K562 (cell line): ENCODE measurements at regions not wholly inside any gene's neighbourhood (a gene's known extent, or its start where the extent isn't known, plus 50 kb on each side); places are given as distances from the start of the nearest gene placed in this dataset.

Source experiments
- ASH1L ChIP-seq: fragments of 450-650 bp; IDR thresholded peaks from 2 replicates; pipeline ENCODE4 v1.6.1; 2018; ENCODE audit warnings: borderline replicate concordance, mild to moderate bottlenecking, low read depth; ENCODE audit not compliant: partially characterized antibody
- ATF1 ChIP-seq, 2 experiments: fragments of 450-650 bp in 1 of 2; IDR thresholded peaks; 2 replicates each; pipeline ENCODE4 v1.6.1; 2016; ENCODE audit warnings: missing compliant biosample characterization in 1 of 2, missing genetic modification characterization in 1 of 2
- CBFB ChIP-seq: sonication (generic); formaldehyde crosslinking; IDR thresholded peaks from 2 replicates; pipeline ENCODE4 v1.4.0; 2020; ENCODE audit warnings: mild to moderate bottlenecking, missing genetic modification reagents
- ETV1 ChIP-seq: fragments of 450-650 bp; conservative IDR thresholded peaks from 2 replicates; pipeline ENCODE4 v1.6.1; 2016; ENCODE audit warnings: missing genetic modification characterization, control low read depth, low read depth, missing compliant biosample characterization
- GTF2B ChIP-seq: IDR thresholded peaks from 2 replicates; pipeline ENCODE4 v1.6.1; 2011; ENCODE audit not compliant: insufficient read length; ENCODE audit errors: extremely low read depth
- KDM1A ChIP-seq, 2 experiments: fragments of 450-650 bp; IDR thresholded peaks; 2 replicates each; pipeline ENCODE4 v1.6.1; 2016; ENCODE audit warnings: mild to moderate bottlenecking in 2 of 2
- KDM5B ChIP-seq: fragments of 200-600 bp; sonication (generic); IDR thresholded peaks from 2 replicates; pipeline ENCODE4 v1.6.1; 2012; ENCODE audit warnings: low read depth, mild to moderate bottlenecking, moderate library complexity, low read length, control low read depth, inconsistent platforms; ENCODE audit not compliant: insufficient replicate concordance
- NFATC3 ChIP-seq: fragments of 450-650 bp; IDR thresholded peaks from 2 replicates; pipeline ENCODE4 v1.6.1; 2017; ENCODE audit warnings: mild to moderate bottlenecking
- PHF21A ChIP-seq: fragments of 450-650 bp; IDR thresholded peaks from 2 replicates; pipeline ENCODE4 v1.6.1; 2017; ENCODE audit warnings: low read depth, borderline replicate concordance
- PRDM10 ChIP-seq: fragments of 450-650 bp; IDR thresholded peaks from 2 replicates; pipeline ENCODE4 v1.6.1; 2018; ENCODE audit not compliant: partially characterized antibody
- SMAD3 ChIP-seq: fragments of 450-650 bp; formaldehyde crosslinking; conservative IDR thresholded peaks from 2 replicates; pipeline ENCODE4 v1.4.0; 2020; ENCODE audit warnings: mild to moderate bottlenecking
- SMARCA4 ChIP-seq: fragments of 450-650 bp; IDR thresholded peaks from 2 replicates; pipeline ENCODE4 v1.6.1; 2016
- SP1 ChIP-seq: sonication (generic); formaldehyde crosslinking; IDR thresholded peaks from 2 replicates; pipeline ENCODE4 v1.8.1; 2022; ENCODE audit warnings: mild to moderate bottlenecking, missing genetic modification reagents
- SRSF1 ChIP-seq: fragments of 200-400 bp; formaldehyde crosslinking; IDR thresholded peaks from 2 replicates; pipeline ENCODE4 v1.6.1; 2017; ENCODE audit warnings: mild to moderate bottlenecking, low read depth, low read length, moderate library complexity
- STAG1 ChIP-seq: sonication (generic); formaldehyde crosslinking; IDR thresholded peaks from 2 replicates; pipeline ENCODE4 v1.5.0; 2020; ENCODE audit warnings: missing genetic modification reagents, borderline replicate concordance
- THRAP3 ChIP-seq: fragments of 450-650 bp; IDR thresholded peaks from 2 replicates; pipeline ENCODE4 v1.6.1; 2016; ENCODE audit warnings: mild to moderate bottlenecking, inconsistent platforms, borderline replicate concordance
- ZNF507 ChIP-seq: conservative IDR thresholded peaks from 2 replicates; pipeline ENCODE4 v1.6.1; 2017; ENCODE audit warnings: missing genetic modification characterization, missing compliant biosample characterization
- ZNF668 ChIP-seq: fragments of 250-450 bp; sonication (Bioruptor Pico); IDR thresholded peaks from 2 replicates; pipeline ENCODE4 v1.8.0; 2022; ENCODE audit warnings: mild to moderate bottlenecking, inconsistent platforms
- TF ChIP-seq, protein P1 (sequence below): sonication (generic); formaldehyde crosslinking; IDR thresholded peaks from 2 replicates; pipeline ENCODE4 v1.8.1; 2023; ENCODE audit warnings: mild to moderate bottlenecking, missing genetic modification reagents
- TF ChIP-seq, protein P2 (sequence below): fragments of 450-650 bp; formaldehyde crosslinking; IDR thresholded peaks from 2 replicates; pipeline ENCODE4 v1.4.0; 2020; ENCODE audit warnings: mild to moderate bottlenecking

DNA sequence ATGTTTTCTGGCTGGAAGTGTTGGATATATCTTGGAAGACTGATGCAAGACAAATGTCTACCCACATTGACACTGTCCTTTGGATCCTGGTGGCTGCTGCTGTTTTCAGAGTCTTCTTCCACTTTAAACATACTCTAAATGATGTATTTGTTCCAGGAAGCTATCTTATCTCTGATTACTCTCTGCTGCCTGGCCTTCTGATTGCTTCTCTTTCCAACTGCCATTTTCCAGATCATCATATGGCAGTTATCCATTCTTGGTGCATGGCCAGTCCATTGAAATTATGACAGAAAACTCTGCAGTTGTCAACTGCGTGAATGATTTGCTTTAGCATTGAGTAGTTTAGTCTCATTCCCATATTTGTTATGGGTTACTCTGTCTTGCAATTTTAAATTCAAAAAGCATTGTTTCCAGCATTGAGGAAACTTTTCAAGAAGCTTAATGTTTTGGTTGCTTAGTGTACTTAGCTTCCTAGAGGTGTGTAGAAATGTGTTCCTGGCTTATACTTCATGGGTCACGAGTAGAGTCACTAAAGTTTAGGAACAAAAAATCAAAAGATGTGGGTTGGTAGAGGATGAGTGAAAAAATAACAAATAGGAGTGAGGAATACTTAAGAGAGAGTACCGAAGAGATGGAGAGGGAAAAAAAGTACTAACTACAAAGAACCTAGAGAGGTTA is 268.3 kb upstream of the MTPN start (continued):
- no peak for TF ChIP-seq ATF1 (CRISPR knock-in tag; IDR thresholded peaks at IDR 0.05)
- TF ChIP-seq ATF1 (tag; IDR thresholded peaks at IDR 0.05), result peak; percentile 42
- no peak for TF ChIP-seq CBFB (CRISPR knock-in tag)
- TF ChIP-seq ASH1L, result no peak
- peak; percentile 32; the same call in 1 of the 2 replicates for TF ChIP-seq SMAD3 (CRISPR knock-in tag)
- TF ChIP-seq, protein P1, sequence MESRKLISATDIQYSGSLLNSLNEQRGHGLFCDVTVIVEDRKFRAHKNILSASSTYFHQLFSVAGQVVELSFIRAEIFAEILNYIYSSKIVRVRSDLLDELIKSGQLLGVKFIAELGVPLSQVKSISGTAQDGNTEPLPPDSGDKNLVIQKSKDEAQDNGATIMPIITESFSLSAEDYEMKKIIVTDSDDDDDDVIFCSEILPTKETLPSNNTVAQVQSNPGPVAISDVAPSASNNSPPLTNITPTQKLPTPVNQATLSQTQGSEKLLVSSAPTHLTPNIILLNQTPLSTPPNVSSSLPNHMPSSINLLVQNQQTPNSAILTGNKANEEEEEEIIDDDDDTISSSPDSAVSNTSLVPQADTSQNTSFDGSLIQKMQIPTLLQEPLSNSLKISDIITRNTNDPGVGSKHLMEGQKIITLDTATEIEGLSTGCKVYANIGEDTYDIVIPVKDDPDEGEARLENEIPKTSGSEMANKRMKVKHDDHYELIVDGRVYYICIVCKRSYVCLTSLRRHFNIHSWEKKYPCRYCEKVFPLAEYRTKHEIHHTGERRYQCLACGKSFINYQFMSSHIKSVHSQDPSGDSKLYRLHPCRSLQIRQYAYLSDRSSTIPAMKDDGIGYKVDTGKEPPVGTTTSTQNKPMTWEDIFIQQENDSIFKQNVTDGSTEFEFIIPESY (CRISPR knock-in tag), result no peak
- 0 out of 2 replicates have a peak, but pooled peaks have one; percentile 75 for TF ChIP-seq NFATC3
- no peak for TF ChIP-seq THRAP3
- no peak for TF ChIP-seq PRDM10
- no peak for TF ChIP-seq GTF2B
- no peak for TF ChIP-seq KDM5B
- no peak for TF ChIP-seq ZNF668 (CRISPR knock-in tag)
- TF ChIP-seq SMARCA4, result peak; percentile 87
- peak in 1 of 2 experiments; percentile 70; a peak in 3 of 4 replicates for TF ChIP-seq KDM1A (IDR thresholded peaks at IDR 0.05)
- TF ChIP-seq ZNF507, result no peak
- no peak for TF ChIP-seq SP1 (CRISPR knock-in tag)
- TF ChIP-seq, protein P2, sequence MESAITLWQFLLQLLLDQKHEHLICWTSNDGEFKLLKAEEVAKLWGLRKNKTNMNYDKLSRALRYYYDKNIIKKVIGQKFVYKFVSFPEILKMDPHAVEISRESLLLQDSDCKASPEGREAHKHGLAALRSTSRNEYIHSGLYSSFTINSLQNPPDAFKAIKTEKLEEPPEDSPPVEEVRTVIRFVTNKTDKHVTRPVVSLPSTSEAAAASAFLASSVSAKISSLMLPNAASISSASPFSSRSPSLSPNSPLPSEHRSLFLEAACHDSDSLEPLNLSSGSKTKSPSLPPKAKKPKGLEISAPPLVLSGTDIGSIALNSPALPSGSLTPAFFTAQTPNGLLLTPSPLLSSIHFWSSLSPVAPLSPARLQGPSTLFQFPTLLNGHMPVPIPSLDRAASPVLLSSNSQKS, result 0 out of 2 replicates have a peak, but pooled peaks have one; percentile 10
- TF ChIP-seq ETV1 (tag), result peak; percentile 61
- TF ChIP-seq SRSF1, result no peak
- no peak for TF ChIP-seq PHF21A
- no peak for TF ChIP-seq STAG1
